HG02840 (cell line): ENCODE measurements at regions not wholly inside any gene's neighbourhood (a gene's known extent, or its start where the extent isn't known, plus 50 kb on each side); places are given as distances from the start of the nearest gene placed in this dataset.

ENCODE experiments used
- ATAC-seq: cut with Tn5 transposase; IDR thresholded peaks from one replicate; pipeline ENCODE4 v1.9.1; 2021; ENCODE audit warnings: mild to moderate bottlenecking, moderate library complexity, moderate number of reproducible peaks; ENCODE audit not compliant: unreplicated experiment, low FRiP score

GRCh38 chr10:4645836-4646235, 180.2 kb upstream of the AKR1E2 start:
- no peak for ATAC-seq

- ATAC-seq = no peak
These were observed 182.5 kb upstream of the AKR1E2 start for GRCh38 chr10:4643471-4643870.

- no peak for ATAC-seq
These were observed 186.0 kb upstream of the AKR1E2 start for GRCh38 chr10:4639960-4640359.

GRCh38 chr10:4638099-4638498, 187.9 kb upstream of the AKR1E2 start:
- no peak for ATAC-seq

GRCh38 chr10:4637657-4638056, 188.3 kb upstream of the AKR1E2 start:
- ATAC-seq = no peak

- ATAC-seq = no peak
These were observed 190.1 kb upstream of the AKR1E2 start for GRCh38 chr10:4635883-4636282.

GRCh38 chr10:4635388-4635787, 190.6 kb upstream of the AKR1E2 start:
- ATAC-seq = no peak

- no peak for ATAC-seq
These were observed 192.2 kb upstream of the AKR1E2 start for GRCh38 chr10:4633776-4634175.

- no peak for ATAC-seq
These were observed 192.8 kb upstream of the AKR1E2 start for GRCh38 chr10:4633186-4633585.

- no peak for ATAC-seq
These were observed 193.2 kb upstream of the AKR1E2 start for GRCh38 chr10:4632757-4633156.

- no peak for ATAC-seq
These were observed 199.1 kb upstream of the AKR1E2 start for GRCh38 chr10:4626919-4627318.

GRCh38 chr10:4623757-4624420, 202.1 kb upstream of the AKR1E2 start:
- no peak for ATAC-seq

GRCh38 chr10:4623200-4623599, 202.8 kb upstream of the AKR1E2 start:
- ATAC-seq = no peak

- no peak for ATAC-seq
These were observed 203.6 kb upstream of the AKR1E2 start for GRCh38 chr10:4622384-4622783.

GRCh38 chr10:4617589-4617988, 208.4 kb upstream of the AKR1E2 start:
- ATAC-seq = no peak

- no peak for ATAC-seq
These were observed 211.0 kb upstream of the AKR1E2 start for GRCh38 chr10:4615042-4615441.

- no peak for ATAC-seq
These were observed 216.8 kb upstream of the AKR1E2 start for GRCh38 chr10:4609251-4609650.

- ATAC-seq = no peak
These were observed 218.3 kb upstream of the AKR1E2 start for GRCh38 chr10:4607681-4608080.

GRCh38 chr10:4606856-4607636, 219.0 kb upstream of the AKR1E2 start:
- ATAC-seq = no peak

GRCh38 chr10:4602764-4603491, 223.1 kb upstream of the AKR1E2 start:
- ATAC-seq = no peak

- ATAC-seq = no peak
These were observed 226.5 kb upstream of the AKR1E2 start for GRCh38 chr10:4599471-4599870.
